ENCODE measurements at regions not wholly inside any gene's neighbourhood (a gene's known extent, or its start where the extent isn't known, plus 50 kb on each side); places are given as distances from the start of the nearest gene placed in this dataset.

- DNase-seq (ENCODE audit: low read depth): no peak
Measured at GRCh38 chr1:4089421-4090175, 189.5 kb upstream of the C1orf174 start.

- no peak for DNase-seq (ENCODE audit: low read depth)
Measured at GRCh38 chr1:4090556-4090955, 190.5 kb upstream of the C1orf174 start.

DNA sequence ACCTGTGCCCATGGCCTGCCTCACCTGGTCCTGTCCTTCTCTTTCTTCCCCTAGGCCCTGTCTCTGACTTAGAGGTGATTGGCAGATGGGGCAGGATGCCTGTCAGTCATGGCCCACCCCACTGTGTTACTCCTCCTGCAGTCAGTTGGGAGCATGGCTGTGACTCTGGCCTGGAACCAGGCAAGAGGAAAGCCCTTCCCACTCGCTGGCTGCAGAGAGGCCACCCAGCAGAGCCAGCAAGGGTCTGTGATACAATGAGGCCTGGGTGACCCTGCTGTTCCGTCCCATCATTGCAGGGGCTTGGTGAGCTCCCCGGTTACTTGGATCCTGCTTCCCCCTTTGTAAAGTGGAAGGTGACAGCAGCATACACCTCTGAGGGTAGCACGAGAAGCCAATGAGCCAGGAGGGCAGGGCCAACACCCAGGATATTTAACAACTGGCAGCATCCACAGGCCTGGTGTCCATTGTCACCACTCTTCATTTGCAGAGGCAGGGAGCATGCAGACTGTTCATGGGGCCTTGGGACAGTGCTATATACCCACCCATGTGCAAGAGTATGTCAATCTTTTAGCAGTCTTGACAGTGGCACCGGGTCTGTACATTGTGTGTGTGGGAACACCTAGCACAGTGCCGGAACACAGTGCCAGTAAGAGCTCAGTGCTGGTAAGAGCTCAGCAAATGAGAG is 191.0 kb upstream of the C1orf174 start:
- DNase-seq (ENCODE audit: low read depth): no peak

DNA sequence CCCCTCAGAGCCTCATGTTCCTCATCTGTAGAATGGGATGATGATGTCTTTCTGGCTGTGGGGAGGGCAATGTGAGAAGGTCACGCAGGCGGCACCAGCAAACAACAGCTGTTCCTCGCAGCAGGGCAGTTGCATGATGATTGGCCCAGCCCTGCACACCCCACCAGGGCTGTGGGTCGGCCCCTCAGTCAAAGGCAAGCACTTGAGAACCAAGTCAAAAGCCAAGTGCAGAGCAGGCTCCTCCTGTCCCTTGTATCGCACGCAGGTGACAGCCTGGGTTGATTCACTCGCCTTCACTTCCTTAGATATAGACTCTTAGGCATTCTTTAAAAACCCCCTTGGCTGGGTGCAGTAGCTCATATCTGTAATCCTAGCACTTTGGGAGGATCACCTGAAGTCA is 191.9 kb upstream of the C1orf174 start:
- no peak for DNase-seq (ENCODE audit: low read depth)

- DNase-seq (ENCODE audit: low read depth): no peak
Measured at GRCh38 chr1:4093856-4094565, 193.9 kb upstream of the C1orf174 start.

- DNase-seq (ENCODE audit: low read depth): no peak
Measured at GRCh38 chr1:4095433-4095971, 195.4 kb upstream of the C1orf174 start.

DNA sequence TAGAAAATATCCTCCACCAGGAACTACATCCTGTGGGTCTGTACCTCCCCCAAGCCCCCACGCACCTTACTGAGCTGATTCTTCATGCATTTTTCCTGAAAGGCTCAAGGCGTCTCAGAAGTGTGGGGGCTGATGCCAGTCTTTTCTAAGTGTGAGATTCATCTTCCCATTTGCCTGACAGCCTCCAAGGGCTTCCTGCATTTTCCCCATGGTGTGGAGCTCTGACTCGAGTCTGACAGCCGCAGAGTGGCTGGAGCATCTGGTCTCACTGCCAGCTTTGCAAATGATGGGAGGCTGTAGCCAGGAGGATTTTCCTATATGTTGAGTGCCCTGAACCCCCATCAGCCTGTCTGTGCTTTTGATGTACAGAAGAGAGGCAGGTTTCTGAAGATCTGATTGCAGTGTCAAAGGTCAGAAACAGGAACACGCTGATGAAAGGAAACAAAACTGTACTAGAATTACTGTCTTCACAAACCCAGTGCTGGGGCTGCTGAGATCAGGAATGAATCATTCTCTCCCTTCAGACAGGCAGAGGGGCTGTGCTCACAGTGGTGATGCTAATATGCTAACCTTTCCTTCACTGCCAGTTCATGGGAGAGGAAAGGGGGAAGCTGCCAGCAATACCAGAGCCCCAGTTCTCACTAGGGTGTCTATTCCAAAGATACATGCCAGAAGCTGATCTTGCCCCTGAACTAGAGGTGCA is 201.5 kb upstream of the C1orf174 start:
- DNase-seq (ENCODE audit: low read depth): no peak

GRCh38 chr1:4105300-4105880 is 205.3 kb upstream of the C1orf174 start:
- no peak for DNase-seq (ENCODE audit: low read depth)

DNA sequence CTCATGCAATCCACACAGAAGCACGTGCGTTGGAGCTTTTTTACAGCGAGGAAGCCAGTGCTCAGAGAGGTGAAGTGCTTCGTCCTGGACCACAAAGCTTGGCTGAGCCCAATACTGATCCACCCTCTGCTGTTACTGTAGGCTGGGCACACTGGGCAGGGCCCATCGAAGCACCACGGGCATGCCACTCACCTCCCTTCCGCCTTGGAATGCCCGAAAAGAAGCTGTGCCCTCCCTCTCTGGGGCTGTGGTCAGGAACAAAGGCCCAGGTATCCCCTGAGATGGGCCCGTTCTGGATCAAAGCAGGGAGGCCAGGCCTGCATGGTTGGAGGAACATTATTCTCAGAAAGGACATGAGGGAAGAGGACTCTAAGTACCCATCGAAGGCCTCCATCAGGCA is 206.7 kb upstream of the C1orf174 start:
- DNase-seq (ENCODE audit: low read depth): no peak

DNA sequence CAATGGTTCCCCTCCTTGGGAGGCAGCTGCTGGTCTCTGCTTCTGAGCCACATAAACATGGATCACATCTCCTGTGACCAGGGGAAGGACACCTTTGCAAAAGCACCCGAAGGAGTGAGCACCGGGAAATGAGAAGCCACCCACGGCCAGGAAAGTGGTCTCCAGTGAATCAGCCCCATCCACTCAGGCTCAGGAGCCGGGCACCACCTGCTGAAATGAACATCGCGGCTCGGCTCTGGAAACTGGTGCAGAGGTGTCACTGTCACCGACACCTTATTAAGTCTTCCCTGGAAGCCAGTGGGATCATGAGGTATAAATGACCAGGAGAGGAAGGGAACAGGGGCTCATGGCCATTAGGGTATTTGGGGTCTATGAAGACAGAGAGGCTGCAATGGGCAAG is 207.2 kb upstream of the C1orf174 start:
- DNase-seq (ENCODE audit: low read depth): no peak

DNA sequence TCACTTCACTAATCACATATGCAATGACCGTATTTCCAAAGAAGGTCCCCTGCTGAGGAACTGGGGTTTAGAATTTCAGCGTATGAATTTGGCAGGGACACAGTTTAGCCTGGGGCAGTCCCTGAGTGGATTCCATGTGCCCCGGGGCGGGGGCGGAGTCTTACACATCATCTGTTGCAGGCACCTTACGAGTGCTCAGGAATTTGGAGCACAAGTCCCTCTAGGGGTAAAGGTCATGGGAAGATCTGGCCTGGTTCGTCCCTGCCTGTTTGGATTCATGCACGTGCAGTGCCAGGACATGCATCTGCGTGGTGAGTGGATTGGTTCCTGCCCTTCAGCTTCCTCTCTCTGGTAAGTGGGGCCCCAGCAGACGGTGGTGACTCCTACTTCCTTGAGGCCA is 208.3 kb upstream of the C1orf174 start:
- DNase-seq (ENCODE audit: low read depth): no peak

GRCh38 chr1:4108758-4109627 is 208.9 kb upstream of the C1orf174 start:
- no peak for DNase-seq (ENCODE audit: low read depth)

- DNase-seq (ENCODE audit: low read depth): no peak
Measured at GRCh38 chr1:4109628-4109940, 209.5 kb upstream of the C1orf174 start.

GRCh38 chr1:4110888-4111287 is 210.8 kb upstream of the C1orf174 start:
- no peak for DNase-seq (ENCODE audit: low read depth)

- DNase-seq (ENCODE audit: low read depth): no peak
Measured at GRCh38 chr1:4113897-4114296, 213.8 kb upstream of the C1orf174 start.

DNA sequence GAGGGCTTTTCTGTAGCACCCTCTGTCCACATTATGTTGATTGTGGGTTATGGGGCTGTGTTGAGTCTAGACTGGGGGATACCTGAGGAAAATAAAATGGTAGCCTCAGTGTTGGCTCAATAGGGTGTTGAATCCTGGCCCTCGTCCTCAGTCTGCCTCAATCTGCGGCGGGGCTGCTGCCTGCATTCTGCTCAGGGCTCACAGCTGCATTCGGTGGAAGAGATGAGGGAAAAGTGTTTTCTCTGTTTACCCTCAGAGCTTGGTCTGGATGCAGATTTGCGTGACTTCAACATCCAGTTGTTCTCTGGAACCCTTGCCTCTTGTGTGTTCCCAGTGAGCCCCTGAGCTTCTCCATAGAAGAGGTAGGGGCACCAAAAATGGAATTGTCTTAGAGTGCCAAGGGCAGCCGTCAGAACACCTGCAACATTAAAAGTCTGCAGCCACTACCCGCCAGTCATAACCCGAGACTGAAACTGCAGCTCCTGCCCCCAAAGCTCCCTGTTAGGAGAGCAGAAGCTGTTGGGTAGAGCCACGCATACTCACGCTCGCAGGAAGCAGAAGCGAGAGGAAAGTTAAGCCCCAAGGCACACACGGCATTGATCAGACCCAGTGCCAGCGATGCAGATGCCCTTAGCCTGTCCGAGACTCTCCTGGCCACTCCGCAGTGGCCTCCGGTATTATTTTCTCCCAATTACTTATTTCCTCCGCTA is 215.3 kb upstream of the C1orf174 start:
- DNase-seq (ENCODE audit: low read depth): no peak

GRCh38 chr1:4117196-4117595 is 217.1 kb upstream of the C1orf174 start:
- DNase-seq (ENCODE audit: low read depth): no peak

GRCh38 chr1:4118746-4119515 is 218.9 kb upstream of the C1orf174 start:
- DNase-seq (ENCODE audit: low read depth): no peak

DNA sequence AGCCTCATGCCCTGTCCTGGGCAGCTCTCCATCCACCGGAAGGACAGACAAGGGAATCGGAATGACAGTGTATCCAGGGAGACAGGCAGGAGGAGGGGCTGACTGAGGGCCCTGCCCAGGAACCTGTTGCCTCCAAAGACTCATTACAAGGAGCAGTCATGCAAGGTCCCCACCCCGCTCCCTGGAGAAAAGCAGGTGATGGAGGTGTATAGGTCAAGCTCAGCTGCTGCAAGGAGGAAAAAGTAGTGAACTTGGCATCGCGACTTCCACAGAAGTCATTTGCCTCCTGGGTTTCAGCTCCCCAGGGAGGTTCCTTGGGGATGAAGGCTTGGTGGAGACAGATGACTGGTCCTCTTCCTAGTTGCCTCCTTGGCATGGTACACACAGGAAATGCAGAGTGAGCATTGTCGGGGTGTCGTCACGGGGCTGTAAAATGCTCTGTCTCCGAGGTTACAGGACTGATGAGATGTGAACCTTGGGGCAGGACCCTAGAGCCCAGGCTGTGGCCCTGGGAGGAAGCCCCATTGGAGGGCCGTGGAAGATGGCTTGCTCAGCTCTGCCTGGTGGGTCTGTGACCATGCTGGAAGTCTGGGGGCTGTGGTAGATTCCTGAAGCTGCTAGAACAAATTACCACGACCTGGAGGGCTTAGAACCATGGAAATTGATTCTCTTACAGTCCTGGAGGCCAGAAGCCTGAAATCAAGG is 219.6 kb upstream of the C1orf174 start:
- DNase-seq (ENCODE audit: low read depth): no peak

Measured in stimulated activated CD4-positive, alpha-beta T cell treated with anti-CD3 and anti-CD28 coated beads, Interleukin-2, amount 100 ng/mL, for 4 hours (primary cell).